HepG2 (cell line): ENCODE measurements at regions not wholly inside any gene's neighbourhood (a gene's known extent, or its start where the extent isn't known, plus 50 kb on each side); places are given as distances from the start of the nearest gene placed in this dataset.

Experiments used
- CTCF ChIP-seq: sonication (generic); formaldehyde crosslinking; IDR thresholded peaks from 2 replicates; pipeline ENCODE4 v1.5.0; 2020; ENCODE audit warnings: mild to moderate bottlenecking, missing genetic modification reagents, moderate library complexity
- HNRNPUL1 ChIP-seq: fragments of 200-400 bp; formaldehyde crosslinking; IDR thresholded peaks from 2 replicates; pipeline ENCODE4 v1.6.1; 2017; ENCODE audit warnings: low read depth, mild to moderate bottlenecking, low read length, moderate library complexity
- JUN ChIP-seq: sonication (generic); formaldehyde crosslinking; IDR thresholded peaks from 2 replicates; pipeline ENCODE4 v1.4.0; 2020; ENCODE audit warnings: mild to moderate bottlenecking, missing genetic modification reagents
- KAT2B ChIP-seq: fragments of 150-350 bp; IDR thresholded peaks from 2 replicates; pipeline ENCODE4 v1.6.1; 2014; ENCODE audit warnings: low read depth, low read length, borderline replicate concordance
- KLF6 ChIP-seq: IDR thresholded peaks from 2 replicates; pipeline ENCODE4 v1.8.0; 2016; ENCODE audit warnings: missing biosample characterization, missing genetic modification reagents
- MAFF ChIP-seq: IDR thresholded peaks from 2 replicates; pipeline ENCODE4 v1.6.1; 2011; ENCODE audit warnings: low read depth, low read length, improper control_type of control experiment
- PAF1 ChIP-seq: IDR thresholded peaks from 2 replicates; pipeline ENCODE4 v1.6.1; 2016; ENCODE audit warnings: missing genetic modification reagents, missing compliant biosample characterization
- PRMT3 ChIP-seq: sonication (generic); formaldehyde crosslinking; IDR thresholded peaks from 2 replicates; pipeline ENCODE4 v1.8.1; 2022; ENCODE audit warnings: low read depth, mild to moderate bottlenecking, moderate library complexity, missing genetic modification reagents, borderline replicate concordance
- TAF15 ChIP-seq: fragments of 200-400 bp; formaldehyde crosslinking; IDR thresholded peaks from one replicate; pipeline ENCODE4 v1.6.1; 2018; ENCODE audit warnings: mild to moderate bottlenecking, low read depth, low read length; ENCODE audit not compliant: poor library complexity, severe bottlenecking
- ZFY ChIP-seq: sonication (generic); formaldehyde crosslinking; IDR thresholded peaks from 2 replicates; pipeline ENCODE4 v1.4.0; 2020; ENCODE audit warnings: missing genetic modification reagents
- TF ChIP-seq, protein P1 (sequence below): sonication (generic); formaldehyde crosslinking; IDR thresholded peaks from 2 replicates; pipeline ENCODE4 v1.8.0; 2022; ENCODE audit warnings: mild to moderate bottlenecking, missing genetic modification reagents, borderline replicate concordance

DNA sequence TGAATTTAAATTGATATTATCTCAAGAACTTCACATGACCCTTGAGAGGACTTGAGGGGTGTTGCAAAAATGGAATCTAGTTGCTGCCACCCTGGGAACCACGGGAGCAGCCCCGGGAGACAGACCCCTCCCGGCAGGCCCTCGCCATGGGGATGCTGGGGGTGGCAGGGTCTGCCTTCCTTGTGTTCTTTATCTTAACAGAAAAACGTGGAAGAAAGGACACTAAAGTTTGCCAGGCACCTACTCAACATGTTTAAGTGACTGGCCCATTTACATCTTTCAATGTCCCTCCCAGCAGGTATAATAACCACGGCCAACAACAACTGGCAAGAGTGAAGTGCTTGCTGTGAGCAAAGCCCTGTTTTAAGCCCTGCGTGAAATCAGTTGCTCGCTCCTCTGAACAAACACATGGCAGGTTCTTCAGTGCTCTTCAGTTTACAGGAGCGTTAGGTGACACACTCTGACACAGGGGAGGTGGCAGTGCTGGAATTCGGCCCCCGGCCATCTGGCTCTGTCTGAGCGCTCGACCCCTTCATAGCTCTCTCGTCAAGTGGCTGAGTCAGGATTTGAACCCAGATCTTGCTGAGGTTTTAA is 112.5 kb downstream of the ASB7 start:
- TF ChIP-seq JUN (CRISPR knock-in tag) (no peak), HNRNPUL1 (no peak), MAFF (no peak), ZFY (CRISPR knock-in tag) (no peak), PRMT3 (CRISPR knock-in tag) (no peak), PAF1 (CRISPR knock-in tag) (no peak), TAF15 (no peak), CTCF (no peak), KAT2B (no peak), KLF6 (CRISPR knock-in tag) (no peak)
- TF ChIP-seq, protein P1, sequence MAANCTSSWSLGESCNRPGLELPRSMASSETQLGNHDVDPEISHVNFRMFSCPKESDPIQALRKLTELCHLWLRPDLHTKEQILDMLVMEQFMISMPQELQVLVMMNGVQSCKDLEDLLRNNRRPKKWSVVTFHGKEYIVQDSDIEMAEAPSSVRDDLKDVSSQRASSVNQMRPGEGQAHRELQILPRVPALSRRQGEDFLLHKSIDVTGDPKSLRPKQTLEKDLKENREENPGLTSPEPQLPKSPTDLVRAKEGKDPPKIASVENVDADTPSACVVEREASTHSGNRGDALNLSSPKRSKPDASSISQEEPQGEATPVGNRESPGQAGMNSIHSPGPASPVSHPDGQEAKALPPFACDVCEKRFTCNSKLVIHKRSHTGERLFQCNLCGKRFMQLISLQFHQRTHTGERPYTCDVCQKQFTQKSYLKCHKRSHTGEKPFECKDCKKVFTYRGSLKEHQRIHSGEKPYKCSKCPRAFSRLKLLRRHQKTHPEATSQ (CRISPR knock-in tag): no peak
